HEK293T (cell line): ENCODE measurements at regions not wholly inside any gene's neighbourhood (a gene's known extent, or its start where the extent isn't known, plus 50 kb on each side); places are given as distances from the start of the nearest gene placed in this dataset.

Source experiments
- CTCF ChIA-PET: fragments of 350-600 bp; formaldehyde crosslinking; extraction: SDS; loops from one replicate; lab custom pipeline; 2021; ENCODE audit warnings: antibody characterized with exemption, inconsistent platforms; lab: Yijun Ruan, JAX
- POLR2A ChIA-PET: fragments of 350-600 bp; formaldehyde crosslinking; extraction: SDS; loops from one replicate; lab custom pipeline; 2020; ENCODE audit warnings: antibody characterized with exemption, inconsistent platforms; lab: Yijun Ruan, JAX
- DNase-seq: peaks from one replicate; pipeline ENCODE4 v3.0.0; 2012; ENCODE audit warnings: mixed read lengths; ENCODE audit errors: extremely low spot score
- ARNT ChIP-seq: fragments of 450-650 bp; IDR thresholded peaks from 2 replicates; pipeline ENCODE4 v1.6.1; 2017; ENCODE audit warnings: mild to moderate bottlenecking
- BHLHE40 ChIP-seq: fragments of 450-650 bp; IDR thresholded peaks from 2 replicates; pipeline ENCODE4 v1.6.1; 2016; ENCODE audit warnings: mild to moderate bottlenecking, moderate library complexity, borderline replicate concordance
- CTBP1 ChIP-seq: fragments of 450-650 bp; IDR thresholded peaks from 2 replicates; pipeline ENCODE4 v1.6.1; 2016; ENCODE audit warnings: borderline replicate concordance
- ELF4 ChIP-seq: fragments of 450-650 bp; IDR thresholded peaks from 2 replicates; pipeline ENCODE4 v1.6.1; 2017; ENCODE audit warnings: antibody characterized with exemption
- FOXA1 ChIP-seq: fragments of 450-650 bp; IDR thresholded peaks from 2 replicates; pipeline ENCODE4 v1.6.1; 2016; ENCODE audit warnings: mild to moderate bottlenecking
- FOXK2 ChIP-seq: fragments of 450-650 bp; IDR thresholded peaks from 2 replicates; pipeline ENCODE4 v1.6.1; 2016; ENCODE audit warnings: mild to moderate bottlenecking
- FOXM1 ChIP-seq: fragments of 450-650 bp; IDR thresholded peaks from 2 replicates; pipeline ENCODE4 v1.6.1; 2017; ENCODE audit warnings: mild to moderate bottlenecking, borderline replicate concordance
- HDGF ChIP-seq: fragments of 450-650 bp; IDR thresholded peaks from 2 replicates; pipeline ENCODE4 v1.6.1; 2017; ENCODE audit warnings: antibody characterized with exemption, borderline replicate concordance
- L3MBTL2 ChIP-seq: fragments of 450-650 bp; conservative IDR thresholded peaks from 2 replicates; pipeline ENCODE4 v1.6.1; 2016; ENCODE audit warnings: mild to moderate bottlenecking
- LEF1 ChIP-seq: fragments of 450-650 bp; IDR thresholded peaks from 2 replicates; pipeline ENCODE4 v1.6.1; 2017; ENCODE audit warnings: mild to moderate bottlenecking, borderline replicate concordance
- NFRKB ChIP-seq: fragments of 450-650 bp; IDR thresholded peaks from 2 replicates; pipeline ENCODE4 v1.6.1; 2016; ENCODE audit warnings: mild to moderate bottlenecking, moderate library complexity
- PKNOX1 ChIP-seq: fragments of 450-650 bp; IDR thresholded peaks from 2 replicates; pipeline ENCODE4 v1.6.1; 2016
- SP1 ChIP-seq: fragments of 450-650 bp; IDR thresholded peaks from 2 replicates; pipeline ENCODE4 v1.6.1; 2017
- SUZ12 ChIP-seq: fragments of 450-650 bp; IDR thresholded peaks from 2 replicates; pipeline ENCODE4 v1.6.1; 2016; ENCODE audit warnings: mild to moderate bottlenecking
- TARDBP ChIP-seq: fragments of 450-650 bp; IDR thresholded peaks from 2 replicates; pipeline ENCODE4 v1.6.1; 2016
- ZNF384 ChIP-seq: fragments of 450-650 bp; IDR thresholded peaks from 2 replicates; pipeline ENCODE4 v1.6.1; 2016

GRCh38 chr6:22637782-22638181 lies 68.4 kb downstream of the HDGFL1 start:
- TF ChIP-seq NFRKB (no peak), ELF4 (no peak), FOXM1 (no peak), FOXK2 (no peak)
- no peak for DNase-seq
- ChIA-PET CTCF (no interaction called here), POLR2A (no interaction called here)

- CTCF ChIA-PET: no interaction called here
- TF ChIP-seq NFRKB (no peak), FOXM1 (no peak), LEF1 (no peak), ELF4 (no peak), SP1 (no peak), ZNF384 (no peak), PKNOX1 (no peak), FOXK2 (no peak), L3MBTL2 (no peak), BHLHE40 (no peak), CTBP1 (no peak), ARNT (no peak), HDGF (no peak), TARDBP (no peak), FOXA1 (no peak)
- POLR2A ChIA-PET: no interaction called here
- DNase-seq: no peak
These were observed 69.0 kb downstream of the HDGFL1 start for GRCh38 chr6:22638320-22638719.

GRCh38 chr6:22642254-22642653 lies 72.9 kb downstream of the HDGFL1 start:
- ChIA-PET CTCF (no interaction called here), POLR2A (no interaction called here)
- DNase-seq: no peak
- no peak for TF ChIP-seq BHLHE40

DNA sequence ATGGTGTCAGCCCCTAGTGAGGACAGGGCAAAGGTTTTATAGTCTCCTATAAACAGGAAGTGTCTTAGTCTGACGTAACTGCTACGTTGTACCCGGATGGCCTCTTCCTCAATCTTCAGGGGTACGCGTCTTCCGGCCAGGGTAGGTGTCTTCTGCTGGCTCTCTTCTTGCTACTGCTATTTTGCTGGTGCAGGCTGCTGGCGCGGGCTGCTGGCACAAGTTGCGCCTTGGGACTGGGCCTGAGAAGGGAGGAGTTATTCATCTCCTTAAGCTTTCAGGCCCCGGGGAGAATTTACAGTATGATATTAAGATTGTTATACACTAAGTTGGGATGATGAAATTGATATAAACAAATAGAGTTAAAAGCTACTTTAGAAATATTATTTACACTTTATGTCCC lies 74.4 kb downstream of the HDGFL1 start:
- TF ChIP-seq ZNF384 (no peak), FOXA1 (no peak), FOXK2 (no peak), PKNOX1 (no peak)
- ChIA-PET CTCF (no interaction called here), POLR2A (no interaction called here)
- no peak for DNase-seq

DNA sequence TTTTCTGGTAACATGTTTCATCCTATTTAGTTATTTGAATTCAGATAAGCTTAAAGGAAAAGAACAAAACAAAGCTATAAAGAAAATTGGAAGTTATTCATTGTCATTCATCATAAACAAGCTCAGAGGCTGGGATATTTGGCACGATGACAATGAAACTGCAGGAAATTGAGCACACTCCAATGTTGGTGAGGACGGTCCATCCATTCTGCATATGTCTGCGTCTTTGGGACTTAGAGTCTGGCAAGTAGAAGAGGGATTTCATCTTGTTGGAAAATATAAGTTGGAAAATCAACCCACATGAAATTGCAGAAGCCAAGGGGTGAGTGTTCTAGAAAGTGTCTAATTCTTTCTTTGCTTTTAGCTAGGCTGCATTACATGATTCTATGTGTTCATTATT lies 78.4 kb downstream of the HDGFL1 start:
- CTCF ChIA-PET: no interaction called here
- no peak for TF ChIP-seq LEF1
- no peak for TF ChIP-seq HDGF
- no peak for TF ChIP-seq ARNT
- no peak for TF ChIP-seq CTBP1
- no peak for TF ChIP-seq ZNF384
- no peak for TF ChIP-seq FOXA1
- no peak for TF ChIP-seq FOXK2
- no peak for TF ChIP-seq TARDBP
- TF ChIP-seq SP1: no peak
- no peak for TF ChIP-seq SUZ12
- no peak for TF ChIP-seq PKNOX1
- DNase-seq: no peak
- POLR2A ChIA-PET: no interaction called here

DNA sequence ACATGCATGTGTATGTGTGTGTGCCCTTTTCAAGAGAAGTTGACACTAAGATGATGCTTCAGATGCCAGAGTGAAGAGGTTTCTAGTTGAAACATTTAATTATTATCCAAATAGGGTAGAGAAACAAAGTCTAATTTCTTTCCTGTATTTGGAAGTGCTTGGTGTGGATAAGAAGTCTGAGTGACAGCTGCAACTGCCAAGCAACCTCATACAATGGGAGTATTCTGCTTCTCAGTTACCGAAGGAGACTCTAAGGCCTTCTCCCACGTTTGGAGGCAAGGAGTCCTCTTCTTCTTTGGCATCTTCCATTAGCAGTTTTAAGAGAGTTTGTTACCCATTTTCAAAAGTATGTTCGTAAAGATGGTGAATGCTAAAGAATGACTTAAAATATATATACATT lies 82.4 kb downstream of the HDGFL1 start:
- DNase-seq: no peak
- TF ChIP-seq LEF1 (no peak), ARNT (no peak), TARDBP (no peak), HDGF (no peak), L3MBTL2 (no peak), NFRKB (no peak), FOXK2 (no peak), ZNF384 (no peak), FOXM1 (no peak), SUZ12 (no peak), FOXA1 (no peak), PKNOX1 (no peak), SP1 (no peak), ELF4 (no peak)
- POLR2A ChIA-PET: no interaction called here
- CTCF ChIA-PET: no interaction called here

DNA sequence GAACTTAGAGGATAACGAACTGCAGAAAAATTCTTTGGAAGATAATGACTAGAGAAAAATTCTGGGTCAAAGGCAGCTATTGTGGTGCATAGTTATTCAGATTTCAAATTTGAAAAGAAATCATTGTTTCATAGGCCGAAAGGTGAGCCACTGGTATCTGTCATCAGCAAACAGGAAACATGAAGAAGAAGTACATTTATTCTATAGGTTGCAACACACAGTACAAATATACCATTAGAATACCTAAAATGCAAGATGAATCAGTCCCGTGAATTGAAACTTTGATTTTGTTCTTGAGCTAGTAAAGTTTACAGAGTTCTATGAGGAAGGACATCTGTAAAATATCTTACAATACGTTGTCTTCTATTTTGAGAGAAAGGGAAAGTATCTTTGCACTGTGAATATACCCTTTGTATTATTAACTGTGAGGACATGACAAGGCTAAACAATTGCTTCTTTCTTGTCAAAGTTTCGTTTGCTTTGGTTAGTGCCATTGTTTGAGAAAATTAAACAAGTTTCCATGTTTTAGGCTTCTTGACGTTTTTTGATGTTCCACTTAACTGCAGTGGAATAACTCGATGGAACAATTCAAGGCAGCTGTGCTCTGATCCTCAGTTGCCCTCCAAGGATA lies 84.7 kb downstream of the HDGFL1 start:
- POLR2A ChIA-PET: no interaction called here
- CTCF ChIA-PET: no interaction called here
- DNase-seq: no peak

More for the DNA sequence above, 84.7 kb downstream of the HDGFL1 start:
- TF ChIP-seq PKNOX1 (no peak), ELF4 (no peak)
